ENCODE measurements at regions not wholly inside any gene's neighbourhood (a gene's known extent, or its start where the extent isn't known, plus 50 kb on each side); places are given as distances from the start of the nearest gene placed in this dataset.

- TF ChIP-seq CTCF (IDR thresholded peaks at IDR 0.05) (no peak), POLR2A (IDR thresholded peaks at IDR 0.05) (no peak)
Observed at GRCh38 chr5:82766206-82766605, 311.0 kb downstream of the TMEM167A start.

Data from uterus (tissue), 2 donors.